GM12878 (cell line): ENCODE measurements at regions not wholly inside any gene's neighbourhood (a gene's known extent, or its start where the extent isn't known, plus 50 kb on each side); places are given as distances from the start of the nearest gene placed in this dataset.

Source experiments
- FOS ChIP-seq: IDR thresholded peaks from 3 replicates; pipeline ENCODE4 v1.6.1; 2011; ENCODE audit warnings: borderline replicate concordance; ENCODE audit not compliant: insufficient read length; ENCODE audit errors: extremely low read depth
- GABPA ChIP-seq: IDR thresholded peaks from 2 replicates; pipeline ENCODE4 v1.6.1; 2014; ENCODE audit warnings: antibody characterized with exemption, low read depth, mild to moderate bottlenecking, inconsistent platforms
- MTA2 ChIP-seq: fragments of 450-650 bp; IDR thresholded peaks from 2 replicates; pipeline ENCODE4 v1.6.1; 2016; ENCODE audit warnings: low read depth, mild to moderate bottlenecking, moderate library complexity
- NFIC ChIP-seq: IDR thresholded peaks from 2 replicates; pipeline ENCODE4 v1.6.1; 2012; ENCODE audit warnings: low read depth, mild to moderate bottlenecking, inconsistent platforms, low read length, moderate library complexity
- SMC3 ChIP-seq: IDR thresholded peaks from 2 replicates; pipeline ENCODE4 v1.6.1; 2011; ENCODE audit warnings: low read length, improper control_type of control experiment, borderline replicate concordance
- SUZ12 ChIP-seq: fragments of 200-600 bp; sonication (generic); IDR thresholded peaks from one replicate; pipeline ENCODE4 v1.6.1; 2018; ENCODE audit warnings: antibody characterized with exemption, mild to moderate bottlenecking; ENCODE audit not compliant: unreplicated experiment
- TAF1 ChIP-seq: IDR thresholded peaks from 2 replicates; pipeline ENCODE4 v1.6.1; 2011; ENCODE audit warnings: mild to moderate bottlenecking, low read depth, low read length, borderline replicate concordance
- TCF12 ChIP-seq: IDR thresholded peaks from 2 replicates; pipeline ENCODE4 v1.6.1; 2011; ENCODE audit warnings: low read depth, mild to moderate bottlenecking, low read length
- TF ChIP-seq, protein P1 (sequence below), 3 experiments: IDR thresholded peaks in 2 of 3; conservative IDR thresholded peaks in 1 of 3; 2 replicates each; pipeline ENCODE4 v1.5.1; 2011; ENCODE audit warnings: low read depth in 3 of 3, low read length in 3 of 3, mild to moderate bottlenecking in 3 of 3, control low read depth in 2 of 3, moderate library complexity in 2 of 3, inconsistent platforms in 1 of 3, mixed read lengths in 1 of 3; ENCODE audit not compliant: control insufficient read depth in 2 of 3, insufficient read depth in 1 of 3; ENCODE audit errors: extremely low read depth in 1 of 3
- TF ChIP-seq, protein P2 (sequence below): IDR thresholded peaks from 2 replicates; pipeline ENCODE4 v1.6.1; 2011; ENCODE audit warnings: low read depth, low read length, improper control_type of control experiment, borderline replicate concordance

DNA sequence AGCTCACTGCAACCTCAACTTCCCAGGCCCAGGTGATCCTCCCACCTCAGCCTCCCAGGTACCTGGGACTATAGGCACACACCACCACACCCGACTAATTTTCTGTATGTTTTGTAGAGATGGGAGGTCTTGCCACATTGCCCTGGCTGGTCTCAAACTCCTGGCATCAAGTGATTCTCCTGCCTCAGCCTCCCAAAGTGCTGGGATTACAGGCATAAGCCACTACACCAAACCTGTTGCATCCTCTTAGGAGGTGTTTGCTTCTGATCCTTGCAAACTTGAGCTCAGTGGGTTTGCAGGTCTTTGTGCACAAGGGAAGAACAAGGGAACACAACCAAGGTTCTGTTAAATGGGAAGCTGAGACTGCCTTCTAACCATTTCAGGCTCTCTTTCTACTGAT lies 184.6 kb downstream of the ARHGAP12 start:
- TF ChIP-seq, protein P1, sequence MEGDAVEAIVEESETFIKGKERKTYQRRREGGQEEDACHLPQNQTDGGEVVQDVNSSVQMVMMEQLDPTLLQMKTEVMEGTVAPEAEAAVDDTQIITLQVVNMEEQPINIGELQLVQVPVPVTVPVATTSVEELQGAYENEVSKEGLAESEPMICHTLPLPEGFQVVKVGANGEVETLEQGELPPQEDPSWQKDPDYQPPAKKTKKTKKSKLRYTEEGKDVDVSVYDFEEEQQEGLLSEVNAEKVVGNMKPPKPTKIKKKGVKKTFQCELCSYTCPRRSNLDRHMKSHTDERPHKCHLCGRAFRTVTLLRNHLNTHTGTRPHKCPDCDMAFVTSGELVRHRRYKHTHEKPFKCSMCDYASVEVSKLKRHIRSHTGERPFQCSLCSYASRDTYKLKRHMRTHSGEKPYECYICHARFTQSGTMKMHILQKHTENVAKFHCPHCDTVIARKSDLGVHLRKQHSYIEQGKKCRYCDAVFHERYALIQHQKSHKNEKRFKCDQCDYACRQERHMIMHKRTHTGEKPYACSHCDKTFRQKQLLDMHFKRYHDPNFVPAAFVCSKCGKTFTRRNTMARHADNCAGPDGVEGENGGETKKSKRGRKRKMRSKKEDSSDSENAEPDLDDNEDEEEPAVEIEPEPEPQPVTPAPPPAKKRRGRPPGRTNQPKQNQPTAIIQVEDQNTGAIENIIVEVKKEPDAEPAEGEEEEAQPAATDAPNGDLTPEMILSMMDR (IDR thresholded peaks at IDR 0.05 in 2 of 3, conservative IDR thresholded peaks at IDR 0.05 in 1 of 3; ENCODE audit: control insufficient read depth in 2 of 3, extremely low read depth in 1 of 3, insufficient read depth in 1 of 3, low read depth in 3 of 3, low read length in 3 of 3) = no peak
- TF ChIP-seq MTA2 = no peak
- TF ChIP-seq, protein P2, sequence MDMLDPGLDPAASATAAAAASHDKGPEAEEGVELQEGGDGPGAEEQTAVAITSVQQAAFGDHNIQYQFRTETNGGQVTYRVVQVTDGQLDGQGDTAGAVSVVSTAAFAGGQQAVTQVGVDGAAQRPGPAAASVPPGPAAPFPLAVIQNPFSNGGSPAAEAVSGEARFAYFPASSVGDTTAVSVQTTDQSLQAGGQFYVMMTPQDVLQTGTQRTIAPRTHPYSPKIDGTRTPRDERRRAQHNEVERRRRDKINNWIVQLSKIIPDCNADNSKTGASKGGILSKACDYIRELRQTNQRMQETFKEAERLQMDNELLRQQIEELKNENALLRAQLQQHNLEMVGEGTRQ = no peak
- TF ChIP-seq TCF12 = no peak
- no peak for TF ChIP-seq SMC3
- TF ChIP-seq NFIC = no peak
- TF ChIP-seq SUZ12 = no peak
- no peak for TF ChIP-seq TAF1
- TF ChIP-seq FOS = no peak
- no peak for TF ChIP-seq GABPA
